Fibroblast of mammary gland (primary cell): ENCODE measurements at regions not wholly inside any gene's neighbourhood (a gene's known extent, or its start where the extent isn't known, plus 50 kb on each side); places are given as distances from the start of the nearest gene placed in this dataset.

Experiments
- DNase-seq: peaks from one replicate; pipeline ENCODE4 v3.0.0-alpha.2; 2010; ENCODE audit warnings: low read depth
- H3K4me3 ChIP-seq: 2 replicates; pipeline ENCODE4 v1.5.1; 2011; ENCODE audit warnings: low read depth, mild to moderate bottlenecking, low read length, moderate library complexity; ENCODE audit not compliant: control insufficient read depth
- CTCF ChIP-seq: conservative IDR thresholded peaks from 2 replicates; pipeline ENCODE4 v1.5.1; 2011; ENCODE audit warnings: low read depth, low read length, inconsistent platforms; ENCODE audit not compliant: control insufficient read depth, insufficient read depth

DNA sequence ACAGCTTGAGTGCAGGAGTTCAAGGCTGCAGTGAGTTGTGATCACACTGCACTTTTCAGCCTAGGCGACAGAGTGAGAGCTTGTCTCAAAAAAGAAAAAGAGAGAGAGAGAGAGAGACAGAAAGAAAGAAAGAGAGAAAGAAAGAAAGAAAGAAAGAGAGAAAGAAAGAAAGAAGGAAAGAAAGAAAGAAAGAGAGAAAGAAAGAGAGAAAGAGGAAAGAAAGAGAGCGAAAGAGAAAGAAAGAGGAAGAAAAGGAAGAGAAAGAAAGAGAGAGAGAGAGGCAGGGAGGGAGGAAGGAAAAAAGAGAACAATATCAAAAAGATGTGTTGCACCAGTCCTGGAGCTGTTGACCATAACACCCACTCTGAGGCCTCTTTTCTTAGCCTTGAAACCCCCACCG is 89.8 kb upstream of the MBOAT2 start:
- DNase-seq: no peak
- no peak overlapping the region for H3K4me3 ChIP-seq
- TF ChIP-seq CTCF: no peak

DNA sequence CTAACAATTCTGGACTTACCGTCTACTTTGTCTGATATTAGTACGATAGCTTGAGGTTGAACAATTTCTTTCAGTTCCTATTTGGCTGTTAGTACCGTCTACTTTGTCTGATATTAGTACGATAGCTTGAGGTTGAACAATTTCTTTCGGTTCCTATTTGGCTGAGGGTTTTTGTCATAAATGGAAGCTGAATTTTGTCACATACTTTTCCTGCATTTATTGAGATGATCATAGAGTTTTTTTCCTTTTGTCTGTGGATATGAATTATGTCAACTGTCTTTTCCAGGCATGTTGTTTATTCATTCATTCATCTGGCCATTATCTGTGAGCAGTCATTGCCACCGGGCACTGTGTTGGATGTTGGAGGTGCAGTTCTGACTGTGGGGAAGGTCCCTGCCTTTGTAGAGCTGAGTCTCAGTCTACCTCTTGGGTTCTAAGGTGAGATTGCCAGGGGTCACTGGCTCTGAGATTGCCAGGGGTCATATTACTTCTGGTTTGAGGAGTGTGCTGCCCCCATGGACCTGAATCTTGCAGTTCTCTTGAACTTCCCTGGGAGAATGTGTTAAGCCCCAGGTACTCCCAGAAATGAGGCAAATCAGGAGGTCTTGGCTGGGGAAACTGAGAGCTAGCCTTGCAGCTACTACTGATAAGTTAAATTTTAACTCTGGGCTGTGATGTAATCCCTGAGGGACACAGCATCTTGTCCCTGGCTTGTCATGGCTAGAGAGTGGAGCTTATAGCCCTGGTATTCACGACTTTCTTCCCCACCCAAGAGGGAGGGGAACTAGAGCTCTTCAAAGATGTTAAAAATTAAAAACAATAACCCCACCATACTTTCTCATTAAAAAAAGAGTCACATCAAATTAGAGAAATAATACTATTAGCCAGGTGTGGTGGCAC is 89.1 kb upstream of the MBOAT2 start:
- DNase-seq: no peak
- H3K4me3 ChIP-seq: no peak overlapping the region
- TF ChIP-seq CTCF: no peak

DNA sequence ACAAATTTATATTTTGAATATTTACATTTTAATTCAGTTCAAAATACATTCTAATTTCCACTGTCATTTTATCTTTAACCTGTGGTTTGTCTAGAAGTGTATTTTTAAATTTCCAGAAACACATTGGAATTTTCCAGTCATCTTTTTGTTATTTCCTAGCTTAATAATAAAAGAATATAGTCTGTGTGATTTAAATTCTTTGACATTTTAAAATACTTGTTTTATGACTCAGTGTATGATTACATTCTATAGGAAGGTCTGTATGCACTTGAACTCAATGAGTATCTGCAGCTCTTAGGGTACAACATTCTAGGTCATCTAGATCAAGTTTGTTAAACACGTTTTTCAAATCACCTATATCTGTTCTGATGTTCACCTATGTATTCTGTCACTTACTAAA is 88.3 kb upstream of the MBOAT2 start:
- no peak for DNase-seq
- no peak for TF ChIP-seq CTCF
- H3K4me3 ChIP-seq: no peak overlapping the region

- peak; percentile 45 for DNase-seq
- no peak for TF ChIP-seq CTCF
- H3K4me3 ChIP-seq: no peak overlapping the region
These were observed 86.3 kb upstream of the MBOAT2 start for GRCh38 chr2:9089831-9090230.

GRCh38 chr2:9087121-9087681 is 83.7 kb upstream of the MBOAT2 start:
- H3K4me3 ChIP-seq: no peak overlapping the region
- DNase-seq: no peak
- no peak for TF ChIP-seq CTCF

GRCh38 chr2:9086465-9086864 is 83.0 kb upstream of the MBOAT2 start:
- DNase-seq: no peak
- no peak for TF ChIP-seq CTCF
- H3K4me3 ChIP-seq: no peak overlapping the region
